H9 (cell line): ENCODE measurements at regions not wholly inside any gene's neighbourhood (a gene's known extent, or its start where the extent isn't known, plus 50 kb on each side); places are given as distances from the start of the nearest gene placed in this dataset.

ENCODE experiments used
- DNase-seq: peaks from one replicate; pipeline ENCODE4 v3.0.0-alpha.2; 2017
- H2AFZ ChIP-seq: one replicate; pipeline ENCODE4 v1.6.1; 2013; ENCODE audit warnings: mild to moderate bottlenecking, low read length, control low read depth, moderate library complexity
- H2AK5ac ChIP-seq: 2 replicates; pipeline ENCODE4 v1.6.1; 2013; ENCODE audit warnings: low read length, control low read depth, mixed read lengths; ENCODE audit not compliant: insufficient read length
- H2BK120ac ChIP-seq: one replicate; pipeline ENCODE4 v1.6.1; 2013; ENCODE audit warnings: low read depth, mild to moderate bottlenecking, low read length, control low read depth, inconsistent platforms; ENCODE audit not compliant: poor library complexity, severe bottlenecking
- H2BK12ac ChIP-seq: 2 replicates; pipeline ENCODE4 v1.6.1; 2013; ENCODE audit warnings: low read length, control low read depth, mixed read lengths, low read depth; ENCODE audit not compliant: insufficient read length
- H2BK15ac ChIP-seq: 2 replicates; pipeline ENCODE4 v1.6.1; 2013; ENCODE audit warnings: low read depth, low read length, control low read depth
- H2BK20ac ChIP-seq: one replicate; pipeline ENCODE4 v1.6.1; 2013; ENCODE audit warnings: low read depth, mild to moderate bottlenecking, low read length, control low read depth, inconsistent platforms; ENCODE audit not compliant: poor library complexity, severe bottlenecking
- H2BK5ac ChIP-seq: 2 replicates; pipeline ENCODE4 v1.6.1; 2013; ENCODE audit warnings: low read length, control low read depth, mixed read lengths; ENCODE audit not compliant: insufficient read length
- H3K14ac ChIP-seq: 2 replicates; pipeline ENCODE4 v1.6.1; 2013; ENCODE audit warnings: low read length, control low read depth; ENCODE audit not compliant: insufficient read depth
- H3K18ac ChIP-seq: 2 replicates; pipeline ENCODE4 v1.6.1; 2013; ENCODE audit warnings: low read depth, mild to moderate bottlenecking, mixed read lengths, low read length, control low read depth; ENCODE audit not compliant: insufficient read length
- H3K23ac ChIP-seq: 2 replicates; pipeline ENCODE4 v1.6.1; 2013; ENCODE audit warnings: low read length, control low read depth, mixed read lengths, low read depth; ENCODE audit not compliant: insufficient read length
- H3K23me2 ChIP-seq: 2 replicates; pipeline ENCODE4 v1.6.1; 2013; ENCODE audit warnings: low read depth, mild to moderate bottlenecking, mixed read lengths, low read length, control low read depth; ENCODE audit not compliant: insufficient read length, poor library complexity, severe bottlenecking
- H3K27ac ChIP-seq: 2 replicates; pipeline ENCODE4 v1.5.1; 2013; ENCODE audit warnings: low read length, control low read depth, mixed read lengths, low read depth; ENCODE audit not compliant: insufficient read length
- H3K27me3 ChIP-seq: 2 replicates; pipeline ENCODE4 v1.6.1; 2013; ENCODE audit warnings: low read length, control low read depth, inconsistent platforms; ENCODE audit not compliant: insufficient read depth
- H3K4ac ChIP-seq: 2 replicates; pipeline ENCODE4 v1.6.1; 2013; ENCODE audit warnings: low read depth, mild to moderate bottlenecking, control low read depth, inconsistent platforms, low read length, moderate library complexity
- H3K4me1 ChIP-seq: 2 replicates; pipeline ENCODE4 v1.6.1; 2013; ENCODE audit warnings: low read length, control low read depth, inconsistent platforms; ENCODE audit not compliant: insufficient read depth
- H3K4me2 ChIP-seq: 2 replicates; pipeline ENCODE4 v1.6.1; 2013; ENCODE audit warnings: low read length, control low read depth, mixed read lengths; ENCODE audit not compliant: insufficient read length, insufficient read depth
- H3K56ac ChIP-seq: 2 replicates; pipeline ENCODE4 v1.6.1; 2013; ENCODE audit warnings: low read depth, mild to moderate bottlenecking, mixed read lengths, low read length, control low read depth; ENCODE audit not compliant: insufficient read length
- H3K79me1 ChIP-seq: 2 replicates; pipeline ENCODE4 v1.6.1; 2013; ENCODE audit warnings: low read depth, mild to moderate bottlenecking, moderate library complexity, low read length, control low read depth, inconsistent platforms; ENCODE audit not compliant: insufficient read depth, poor library complexity, severe bottlenecking
- H3K79me2 ChIP-seq: 2 replicates; pipeline ENCODE4 v1.6.1; 2013; ENCODE audit warnings: low read length, control low read depth, inconsistent platforms; ENCODE audit not compliant: insufficient read depth
- H3K9ac ChIP-seq: 2 replicates; pipeline ENCODE4 v1.6.1; 2013; ENCODE audit warnings: low read length, control low read depth, mixed read lengths; ENCODE audit not compliant: insufficient read length; ENCODE audit errors: extremely low read depth
- H3K9me3 ChIP-seq: one replicate; pipeline ENCODE4 v1.6.1; 2013; ENCODE audit warnings: low read depth, low read length, inconsistent platforms; ENCODE audit not compliant: control insufficient read depth
- H3T11ph ChIP-seq: one replicate; pipeline ENCODE4 v1.6.1; 2013; ENCODE audit warnings: mild to moderate bottlenecking, low read length, control low read depth, inconsistent platforms
- H4K20me1 ChIP-seq: one replicate; pipeline ENCODE4 v1.6.1; 2013; ENCODE audit not compliant: control insufficient read depth, insufficient read length, insufficient read depth
- H4K5ac ChIP-seq: 2 replicates; pipeline ENCODE4 v1.6.1; 2013; ENCODE audit warnings: low read depth, mild to moderate bottlenecking, mixed read lengths, low read length, control low read depth; ENCODE audit not compliant: insufficient read length
- H4K8ac ChIP-seq: replicated peaks from 2 replicates; pipeline ENCODE4 v1.6.1; 2013; ENCODE audit warnings: low read length, control low read depth, mixed read lengths, low read depth; ENCODE audit not compliant: insufficient read length
- H4K91ac ChIP-seq: 2 replicates; pipeline ENCODE4 v1.6.1; 2013; ENCODE audit warnings: low read depth, mild to moderate bottlenecking, moderate library complexity, mixed read lengths, low read length, control low read depth; ENCODE audit not compliant: insufficient read length
- H3K27ac Mint-ChIP-seq, 3 experiments: 2 replicates in 2 of 3; 3 replicates in 1 of 3; pipeline ENCODE4 v1.8.0; 2020 to 2021; ENCODE audit warnings: mixed read lengths in 3 of 3, mild to moderate bottlenecking in 1 of 3, moderate library complexity in 1 of 3
- H3K27me3 Mint-ChIP-seq: 2 replicates; pipeline ENCODE4 v1.8.0; 2021; ENCODE audit warnings: low read depth, mild to moderate bottlenecking, moderate library complexity, mixed read lengths
- H3K36me3 Mint-ChIP-seq, 3 experiments: 2 replicates in 2 of 3; 3 replicates in 1 of 3; pipeline ENCODE4 v1.8.0; 2020 to 2021; ENCODE audit warnings: low read depth in 3 of 3, mixed read lengths in 3 of 3; ENCODE audit not compliant: insufficient read depth in 1 of 3
- H3K4me1 Mint-ChIP-seq, 2 experiments: 2 replicates each; pipeline ENCODE4 v1.8.0; 2020; ENCODE audit warnings: mixed read lengths in 2 of 2
- H3K4me3 Mint-ChIP-seq, 2 experiments: 2 replicates in 1 of 2; 3 replicates in 1 of 2; pipeline ENCODE4 v1.8.0; 2020 to 2021; ENCODE audit warnings: mild to moderate bottlenecking in 2 of 2, mixed read lengths in 2 of 2, moderate library complexity in 1 of 2
- H3K9me3 Mint-ChIP-seq, 2 experiments: 2 replicates in 1 of 2; 3 replicates in 1 of 2; pipeline ENCODE4 v1.8.0; 2020; ENCODE audit warnings: mild to moderate bottlenecking in 2 of 2, mixed read lengths in 2 of 2, moderate library complexity in 1 of 2
- CTCF ChIP-seq: fragments of 200-600 bp; sonication (generic); conservative IDR thresholded peaks from 3 replicates; pipeline ENCODE4 v1.8.0; 2021; ENCODE audit warnings: antibody characterized with exemption, mild to moderate bottlenecking

GRCh38 chr2:41031282-41031681 lies 579.4 kb upstream of the SLC8A1 start:
- Histone ChIP-seq H3K27me3 (no peaks in the 10 kb centered on the region), H2BK15ac (no peak overlapping the region), H3K4ac (no peak overlapping the region), H4K91ac (no peak overlapping the region), H3K18ac (no peak overlapping the region), H4K8ac (no peak overlapping the region), H3K4me1 (no peaks in the 10 kb centered on the region; the same call in 1 of the 2 replicates), H3K23ac (no peak overlapping the region), H3K56ac (no peak overlapping the region), H2BK12ac (no peak overlapping the region), H3K9me3 (no peaks in the 10 kb centered on the region), H2AK5ac (no peak overlapping the region), H3K27ac (no peak overlapping the region), H4K5ac (no peak overlapping the region), H3K14ac (no peak overlapping the region), H2BK20ac (no peak overlapping the region), H3K9ac (no peak overlapping the region), H3K79me2 (no peaks in the 10 kb centered on the region), H3K4me2 (no peak overlapping the region), H2AFZ (no peak overlapping the region), H2BK120ac (no peak overlapping the region), H4K20me1 (no peaks in the 10 kb centered on the region), H2BK5ac (no peak overlapping the region), H3T11ph (no peak overlapping the region), H3K79me1 (no peaks in the 10 kb centered on the region), H3K23me2 (no peaks in the 10 kb centered on the region)
- no peak overlapping the region for H3K27ac Mint-ChIP-seq
- H3K4me3 Mint-ChIP-seq, result no peak overlapping the region
- H3K36me3 Mint-ChIP-seq, result peaks cover 0 to 5% (median 0%) of the 10 kb centered on the region in 3 experiments; a peak in 1 of 7 replicates
- peaks cover 0 to 4% of the 10 kb centered on the region in 2 experiments; a peak in 3 of 5 replicates for H3K9me3 Mint-ChIP-seq
- H3K4me1 Mint-ChIP-seq, result peaks cover 11 to 15% of the 10 kb centered on the region in 2 experiments
- no peak for DNase-seq
- TF ChIP-seq CTCF, result no peak
- H3K27me3 Mint-ChIP-seq, result no peaks in the 10 kb centered on the region
